Prostate gland (tissue), 2 donors: ENCODE measurements at regions not wholly inside any gene's neighbourhood (a gene's known extent, or its start where the extent isn't known, plus 50 kb on each side); places are given as distances from the start of the nearest gene placed in this dataset.

ENCODE experiments used
- DNase-seq: peaks from one replicate; pipeline ENCODE4 v3.0.0-alpha.2; 2019; ENCODE audit warnings: low spot score
- H3K27ac ChIP-seq, 2 donors: fragments of 200-600 bp; sonication (generic); 2 replicates each; pipeline ENCODE4 v1.5.1; 2017 to 2019
- H3K27me3 ChIP-seq: fragments of 200-600 bp; sonication (generic); replicated peaks from 2 replicates; pipeline ENCODE4 v1.5.1; 2019; ENCODE audit not compliant: insufficient read depth
- H3K36me3 ChIP-seq, 2 donors: fragments of 200-600 bp; sonication (generic); 1 replicate in 1 of 2; 2 replicates in 1 of 2; pipeline versions ENCODE4 v1.5.1 to v1.8.1; 2017 to 2019
- H3K4me1 ChIP-seq: fragments of 200-600 bp; sonication (generic); replicated peaks from 2 replicates; pipeline ENCODE4 v1.5.1; 2019
- H3K4me3 ChIP-seq, 2 donors: fragments of 200-600 bp; sonication (generic); 2 replicates each; pipeline ENCODE4 v1.5.1; 2017 to 2019
- H3K9me3 ChIP-seq: fragments of 200-600 bp; sonication (generic); 2 replicates; pipeline ENCODE4 v1.5.1; 2017
- CTCF ChIP-seq, 4 experiments: fragments of 200-600 bp in 2 of 4; fragments of 450-650 bp in 2 of 4; sonication (generic) in 2 of 4; IDR thresholded peaks; 1 replicate in 3 of 4; 2 replicates in 1 of 4; pipeline ENCODE4 v1.5.1; 2016 to 2019; ENCODE audit warnings: antibody characterized with exemption in 4 of 4, mild to moderate bottlenecking in 2 of 4, moderate library complexity in 2 of 4
- POLR2A ChIP-seq: fragments of 450-650 bp; IDR thresholded peaks from one replicate; pipeline ENCODE4 v1.6.1; 2016; ENCODE audit warnings: antibody characterized with exemption, mild to moderate bottlenecking
- POLR2AphosphoS5 ChIP-seq: sonication (generic); formaldehyde crosslinking; IDR thresholded peaks from one replicate; pipeline ENCODE4 v1.6.1; 2017; ENCODE audit warnings: antibody characterized with exemption
- WGBS: methylation state at CpG from one replicate; pipeline ENCODE4 v1.1.5; 2018; 5-methylcytosine and 5-hydroxymethylcytosine counted together
- intact Hi-C: fragments of 100-400 bp; cut with DNase I; formaldehyde crosslinking; loops from one replicate; pipeline ENCODE4 v1.14.2; 2022

GRCh38 chr2:198282061-198282460 lies 477.7 kb downstream of the PLCL1 start:
- WGBS, result 68% methylated on average over 3 of the region's 3 CpGs
- Histone ChIP-seq H3K9me3 (no peaks in the 10 kb centered on the region), H3K27me3 (no peaks in the 10 kb centered on the region), H3K4me3 (no peak overlapping the region), H3K36me3 (no peaks in the 10 kb centered on the region), H3K27ac (no peak overlapping the region), H3K4me1 (no peaks in the 10 kb centered on the region)
- TF ChIP-seq CTCF (IDR thresholded peaks at IDR 0.05), result no peak
- no peak for TF ChIP-seq POLR2AphosphoS5
- TF ChIP-seq POLR2A, result no peak
- intact Hi-C loops, result no loop called here
- no peak for DNase-seq

- no peaks in the 10 kb centered on the region for H3K36me3 ChIP-seq
Measured at GRCh38 chr2:198280145-198280544, 475.8 kb downstream of the PLCL1 start.

GRCh38 chr2:198279026-198279425 lies 474.6 kb downstream of the PLCL1 start:
- no peak for DNase-seq
- H3K27me3 ChIP-seq, result no peaks in the 10 kb centered on the region
- no peaks in the 10 kb centered on the region for H3K36me3 ChIP-seq
- 50% methylated on average over 5 of the region's 5 CpGs for WGBS
- no peaks in the 10 kb centered on the region for H3K9me3 ChIP-seq
- no peak overlapping the region for H3K27ac ChIP-seq
- no peak overlapping the region for H3K4me3 ChIP-seq
- TF ChIP-seq POLR2A, result no peak
- no peak for TF ChIP-seq POLR2AphosphoS5
- TF ChIP-seq CTCF (IDR thresholded peaks at IDR 0.05), result no peak
- H3K4me1 ChIP-seq, result no peaks in the 10 kb centered on the region
- intact Hi-C loops, result no loop called here

More at GRCh38 chr2:198280145-198280544, 475.8 kb downstream of the PLCL1 start:
- no peak overlapping the region for H3K27ac ChIP-seq
- 79% methylated on average over 2 of the region's 2 CpGs for WGBS
- no peaks in the 10 kb centered on the region for H3K27me3 ChIP-seq
- no peak overlapping the region for H3K4me3 ChIP-seq
- H3K9me3 ChIP-seq, result no peaks in the 10 kb centered on the region
- no peak for DNase-seq
- TF ChIP-seq POLR2A (no peak), POLR2AphosphoS5 (no peak), CTCF (IDR thresholded peaks at IDR 0.05) (no peak)
- no peaks in the 10 kb centered on the region for H3K4me1 ChIP-seq
- intact Hi-C loops, result no loop called here

GRCh38 chr2:198277181-198277580 lies 472.8 kb downstream of the PLCL1 start:
- WGBS, result 80% methylated on average over 2 of the region's 2 CpGs

More at GRCh38 chr2:198277181-198277580, 472.8 kb downstream of the PLCL1 start:
- Histone ChIP-seq H3K4me1 (no peaks in the 10 kb centered on the region), H3K27me3 (no peaks in the 10 kb centered on the region), H3K27ac (no peak overlapping the region), H3K4me3 (no peak overlapping the region), H3K9me3 (no peaks in the 10 kb centered on the region), H3K36me3 (no peaks in the 10 kb centered on the region)
- DNase-seq, result no peak
- TF ChIP-seq CTCF (IDR thresholded peaks at IDR 0.05) (no peak), POLR2A (no peak), POLR2AphosphoS5 (no peak)
- intact Hi-C loops, result no loop called here
